Activated naive CD4-positive, alpha-beta T cell treated with anti-CD3 and anti-CD28 coated beads, Interleukin-2, amount 50 U/mL, for 24 hours (primary cell): ENCODE measurements at regions not wholly inside any gene's neighbourhood (a gene's known extent, or its start where the extent isn't known, plus 50 kb on each side); places are given as distances from the start of the nearest gene placed in this dataset.
"Not testable (repeated sequence)": the region's sequence is repeated elsewhere in the genome, so short reads cannot be mapped to it uniquely, and the experiment has no call there.

Source experiments
- H3K27ac Mint-ChIP-seq: one replicate; pipeline ENCODE4 v1.8.0; 2021; ENCODE audit warnings: mild to moderate bottlenecking, mixed read lengths
- H3K27me3 Mint-ChIP-seq: one replicate; pipeline ENCODE4 v1.8.0; 2021; ENCODE audit warnings: mixed read lengths
- H3K36me3 Mint-ChIP-seq: one replicate; pipeline ENCODE4 v1.8.0; 2021; ENCODE audit warnings: mixed read lengths
- H3K4me1 Mint-ChIP-seq: one replicate; pipeline ENCODE4 v1.8.0; 2021; ENCODE audit warnings: mixed read lengths
- H3K4me3 Mint-ChIP-seq: one replicate; pipeline ENCODE4 v1.8.0; 2021; ENCODE audit warnings: mild to moderate bottlenecking, mixed read lengths
- H3K9me3 Mint-ChIP-seq: one replicate; pipeline ENCODE4 v1.8.0; 2021; ENCODE audit warnings: mixed read lengths

DNA sequence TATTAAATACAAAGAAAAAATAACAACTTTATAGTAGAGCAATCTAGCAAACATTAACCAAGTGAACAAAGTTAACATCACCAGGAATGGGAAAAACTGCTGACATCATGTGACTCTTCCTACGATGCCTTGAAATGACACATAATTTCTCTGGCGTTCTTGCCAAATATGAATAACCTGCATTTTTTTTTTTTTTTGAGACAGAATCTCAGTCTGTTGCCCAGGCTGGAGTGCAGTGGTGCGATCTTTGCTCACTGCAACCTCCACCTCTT is 126.5 kb upstream of the VKORC1L1 start:
- no peak overlapping the region for H3K27ac Mint-ChIP-seq
- H3K36me3 Mint-ChIP-seq: peaks cover 3% of the 10 kb centered on the region
- H3K27me3 Mint-ChIP-seq: no peaks in the 10 kb centered on the region
- H3K4me1 Mint-ChIP-seq: peaks cover 10% of the 10 kb centered on the region
- H3K9me3 Mint-ChIP-seq: no peaks in the 10 kb centered on the region
- H3K4me3 Mint-ChIP-seq: no peak overlapping the region

DNA sequence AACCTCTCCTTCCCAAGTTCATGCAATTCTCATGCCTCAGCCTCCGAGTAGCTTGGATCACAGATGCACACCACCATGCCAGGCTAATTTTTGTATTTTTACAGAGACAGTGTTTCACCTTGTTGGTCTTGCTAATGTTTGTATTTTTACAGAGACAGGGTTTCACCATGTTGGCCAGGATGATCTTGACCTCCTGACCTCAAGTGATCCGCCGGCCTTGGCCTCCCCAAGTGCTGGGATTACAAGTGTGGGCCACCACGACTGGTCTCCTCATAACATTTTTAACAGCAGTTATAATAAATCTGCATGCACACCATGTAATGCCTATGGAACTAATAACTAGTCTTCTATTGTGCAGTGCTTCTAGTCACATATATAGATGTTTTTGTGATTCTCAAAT is 123.8 kb upstream of the VKORC1L1 start:
- Mint-ChIP-seq H3K36me3 (peaks cover 2% of the 10 kb centered on the region), H3K4me1 (peaks cover 23% of the 10 kb centered on the region), H3K9me3 (no peaks in the 10 kb centered on the region), H3K27ac (no peak overlapping the region), H3K4me3 (no peak overlapping the region), H3K27me3 (no peaks in the 10 kb centered on the region)

DNA sequence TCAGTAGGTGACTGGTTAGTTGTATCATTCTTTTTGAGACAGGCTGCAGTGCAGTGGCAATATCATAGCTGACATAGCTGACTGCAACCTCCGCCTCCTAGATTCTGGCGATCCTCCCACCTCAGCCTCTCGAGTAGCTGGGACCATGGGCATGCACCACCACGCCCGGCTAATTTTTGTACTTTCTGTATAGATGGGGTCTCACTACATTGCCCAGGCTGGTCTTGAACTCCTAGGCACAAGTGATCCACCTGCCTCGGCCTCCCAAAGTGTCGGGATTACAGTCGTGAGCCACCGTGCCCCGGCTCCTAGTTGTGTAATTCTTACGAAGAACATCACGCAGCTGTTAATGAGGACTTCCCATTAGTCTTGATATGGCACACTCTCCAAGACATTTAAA is 123.4 kb upstream of the VKORC1L1 start:
- H3K27ac Mint-ChIP-seq: no peak overlapping the region
- H3K9me3 Mint-ChIP-seq: no peaks in the 10 kb centered on the region
- peaks cover 27% of the 10 kb centered on the region for H3K4me1 Mint-ChIP-seq
- peaks cover 2% of the 10 kb centered on the region for H3K36me3 Mint-ChIP-seq
- H3K4me3 Mint-ChIP-seq: no peak overlapping the region
- H3K27me3 Mint-ChIP-seq: no peaks in the 10 kb centered on the region

- H3K9me3 Mint-ChIP-seq: no peaks in the 10 kb centered on the region
- peak overlapping the region; percentile 92 for H3K27ac Mint-ChIP-seq
- peak overlapping the region; percentile 100 for H3K4me3 Mint-ChIP-seq
- no peaks in the 10 kb centered on the region for H3K27me3 Mint-ChIP-seq
- H3K36me3 Mint-ChIP-seq: peaks cover 2% of the 10 kb centered on the region
- peaks cover 31% of the 10 kb centered on the region for H3K4me1 Mint-ChIP-seq
Measured at GRCh38 chr7:65750511-65751344, 122.1 kb upstream of the VKORC1L1 start.

GRCh38 chr7:65754070-65754469 is 118.8 kb upstream of the VKORC1L1 start:
- H3K27ac Mint-ChIP-seq, H3K9me3 Mint-ChIP-seq, H3K36me3 Mint-ChIP-seq, H3K27me3 Mint-ChIP-seq, H3K4me3 Mint-ChIP-seq: not testable (repeated sequence)
- H3K4me1 Mint-ChIP-seq: peaks cover 32% of the 10 kb centered on the region

- peaks cover 17% of the 10 kb centered on the region for H3K4me1 Mint-ChIP-seq
- H3K27ac Mint-ChIP-seq, H3K4me3 Mint-ChIP-seq, H3K9me3 Mint-ChIP-seq, H3K27me3 Mint-ChIP-seq: not testable (repeated sequence)
- peaks cover 13% of the 10 kb centered on the region for H3K36me3 Mint-ChIP-seq
Measured at GRCh38 chr7:65758991-65759390, 113.9 kb upstream of the VKORC1L1 start.

DNA sequence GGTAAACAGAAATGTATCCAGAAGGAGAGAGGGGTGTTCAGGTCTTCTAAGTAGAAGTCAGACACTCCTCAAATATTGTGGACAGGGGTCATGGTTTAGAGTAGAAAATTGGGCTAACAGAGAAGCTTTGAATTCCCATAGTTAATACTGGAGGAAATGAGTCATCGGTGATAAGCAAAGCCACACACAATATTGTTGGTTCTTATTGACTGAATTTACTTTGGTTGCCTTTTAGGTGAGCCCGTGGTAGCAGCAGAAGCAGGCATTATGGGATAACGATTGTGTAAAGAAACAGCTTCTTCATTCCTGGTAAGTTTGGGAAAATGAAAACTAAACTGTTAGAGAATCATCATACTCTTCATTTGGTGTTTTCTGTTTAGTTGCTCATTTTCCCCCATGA is 110.2 kb upstream of the VKORC1L1 start:
- H3K4me3 Mint-ChIP-seq, H3K9me3 Mint-ChIP-seq, H3K4me1 Mint-ChIP-seq, H3K27me3 Mint-ChIP-seq: not testable (repeated sequence)
- Mint-ChIP-seq H3K36me3 (peaks cover 11% of the 10 kb centered on the region), H3K27ac (peak overlapping the region; percentile 79)

GRCh38 chr7:65763114-65763513 is 109.8 kb upstream of the VKORC1L1 start:
- Mint-ChIP-seq H3K27ac (peak overlapping the region; percentile 79), H3K36me3 (peaks cover 11% of the 10 kb centered on the region), H3K4me1 (peaks cover 11% of the 10 kb centered on the region)
- H3K27me3 Mint-ChIP-seq, H3K4me3 Mint-ChIP-seq, H3K9me3 Mint-ChIP-seq: not testable (repeated sequence)

DNA sequence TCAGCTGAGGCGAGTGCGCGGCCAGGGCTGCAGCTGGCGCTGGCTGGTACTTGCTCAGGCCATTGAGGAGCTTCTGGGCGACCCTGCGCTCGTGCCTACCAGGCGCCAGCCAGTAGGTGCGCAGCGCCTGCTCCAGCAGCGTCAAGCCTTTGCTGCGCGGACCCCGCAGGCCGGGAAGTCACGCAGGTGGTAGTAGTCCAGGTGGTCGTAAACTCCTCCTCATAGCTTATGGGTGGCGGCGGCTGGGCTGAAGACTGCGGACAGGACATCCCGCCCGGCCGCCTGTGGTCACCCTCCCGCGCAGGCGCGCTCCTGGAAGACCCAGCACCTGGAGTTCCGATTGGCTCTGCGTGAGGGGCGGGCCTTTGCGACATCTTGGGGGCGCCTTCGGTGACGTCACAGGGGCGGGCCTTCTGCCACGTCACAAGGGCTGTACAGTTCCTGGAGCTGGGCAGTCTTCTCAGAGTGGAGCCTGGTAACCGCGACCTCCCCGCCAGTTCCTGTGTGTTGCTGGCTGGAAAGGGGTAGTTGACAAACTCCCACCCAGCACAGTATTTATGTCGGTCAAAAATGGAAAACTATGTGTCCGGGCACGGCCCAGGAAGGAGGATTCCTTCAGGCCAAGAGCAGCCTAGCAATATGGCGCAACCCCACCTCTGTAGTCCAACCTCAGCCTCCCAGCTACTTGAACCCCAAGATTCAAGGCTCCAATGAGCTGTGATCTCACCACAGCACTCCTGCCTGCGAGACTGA is 102.2 kb upstream of the VKORC1L1 start:
- H3K4me3 Mint-ChIP-seq: peak overlapping the region; percentile 91
- not testable (repeated sequence) for H3K27me3 Mint-ChIP-seq

GRCh38 chr7:65771226-65771569 is 101.7 kb upstream of the VKORC1L1 start:
- Mint-ChIP-seq H3K4me3 (peak overlapping the region; percentile 91), H3K4me1 (peaks cover 13% of the 10 kb centered on the region), H3K27ac (peak overlapping the region; percentile 86)
- not testable (repeated sequence) for H3K36me3 Mint-ChIP-seq, H3K9me3 Mint-ChIP-seq, H3K27me3 Mint-ChIP-seq

More for the DNA sequence above, 102.2 kb upstream of the VKORC1L1 start:
- not testable (repeated sequence) for H3K36me3 Mint-ChIP-seq, H3K9me3 Mint-ChIP-seq
- Mint-ChIP-seq H3K27ac (peak overlapping the region; percentile 86), H3K4me1 (peaks cover 13% of the 10 kb centered on the region)

- not testable (repeated sequence) for H3K9me3 Mint-ChIP-seq, H3K4me1 Mint-ChIP-seq, H3K27me3 Mint-ChIP-seq, H3K36me3 Mint-ChIP-seq, H3K4me3 Mint-ChIP-seq, H3K27ac Mint-ChIP-seq
Measured at GRCh38 chr7:65776677-65777076, 96.2 kb upstream of the VKORC1L1 start.

DNA sequence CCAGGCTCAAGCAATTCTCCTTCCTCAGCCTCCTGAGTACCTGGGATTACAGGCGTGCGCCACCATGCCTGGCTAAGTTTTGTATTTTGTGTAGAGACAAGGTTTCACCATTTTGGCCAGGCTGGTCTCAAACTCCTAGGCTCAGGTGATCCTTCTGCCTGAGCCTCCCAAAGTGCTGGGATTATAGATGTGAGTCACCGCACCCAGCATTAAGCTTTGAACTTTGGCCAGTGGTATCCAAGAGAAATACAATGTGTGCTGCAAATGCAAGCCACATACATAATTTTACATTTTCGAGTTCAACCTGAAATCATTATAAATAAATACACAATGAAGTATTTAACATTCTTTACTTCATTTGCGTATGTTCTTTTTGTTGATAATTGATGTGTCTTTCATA is 82.9 kb upstream of the VKORC1L1 start:
- not testable (repeated sequence) for H3K27me3 Mint-ChIP-seq, H3K4me3 Mint-ChIP-seq, H3K36me3 Mint-ChIP-seq, H3K27ac Mint-ChIP-seq, H3K4me1 Mint-ChIP-seq, H3K9me3 Mint-ChIP-seq

DNA sequence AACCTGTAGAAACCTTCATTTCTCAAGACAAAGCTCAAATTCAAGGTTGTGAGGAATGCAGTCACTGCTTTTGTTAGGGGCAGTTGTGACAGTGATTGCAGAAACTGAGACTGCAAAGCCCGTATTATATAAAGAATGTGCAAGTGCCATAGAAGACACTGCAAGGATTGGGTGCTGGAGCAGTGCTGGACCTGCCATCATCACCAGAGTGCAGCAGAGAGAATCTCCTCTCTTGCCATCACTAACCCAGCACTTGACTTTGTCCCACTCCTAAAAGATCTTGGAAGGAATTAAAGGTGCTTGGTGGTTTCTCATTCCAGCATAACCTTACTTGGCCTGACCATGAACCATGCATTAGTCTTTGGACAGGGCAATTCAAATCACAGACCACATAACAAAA is 81.1 kb upstream of the VKORC1L1 start:
- not testable (repeated sequence) for H3K4me3 Mint-ChIP-seq, H3K9me3 Mint-ChIP-seq, H3K27me3 Mint-ChIP-seq, H3K36me3 Mint-ChIP-seq, H3K4me1 Mint-ChIP-seq, H3K27ac Mint-ChIP-seq

DNA sequence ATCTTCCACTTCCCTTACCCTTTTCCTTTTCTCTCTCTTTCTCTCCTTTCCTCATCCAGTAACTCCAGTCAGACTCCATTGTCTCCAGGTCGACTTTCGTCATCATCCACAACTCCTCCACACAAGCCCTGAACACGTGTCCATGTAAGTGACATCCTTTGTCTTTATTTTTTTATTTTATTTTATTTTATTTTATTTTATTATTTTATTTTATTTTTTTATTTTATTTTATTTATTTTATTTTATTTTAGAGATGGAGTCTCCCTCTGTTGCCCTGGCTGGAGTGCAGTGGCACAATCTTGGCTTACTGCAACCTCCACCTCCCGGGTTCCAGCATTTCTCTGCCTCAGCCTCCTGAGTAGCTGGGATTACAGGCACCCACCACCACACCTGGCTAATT is 80.1 kb upstream of the VKORC1L1 start:
- not testable (repeated sequence) for H3K27me3 Mint-ChIP-seq, H3K9me3 Mint-ChIP-seq, H3K4me3 Mint-ChIP-seq, H3K4me1 Mint-ChIP-seq, H3K36me3 Mint-ChIP-seq, H3K27ac Mint-ChIP-seq

GRCh38 chr7:65794671-65795391 is 78.0 kb upstream of the VKORC1L1 start:
- H3K36me3 Mint-ChIP-seq, H3K4me3 Mint-ChIP-seq: not testable (repeated sequence)

DNA sequence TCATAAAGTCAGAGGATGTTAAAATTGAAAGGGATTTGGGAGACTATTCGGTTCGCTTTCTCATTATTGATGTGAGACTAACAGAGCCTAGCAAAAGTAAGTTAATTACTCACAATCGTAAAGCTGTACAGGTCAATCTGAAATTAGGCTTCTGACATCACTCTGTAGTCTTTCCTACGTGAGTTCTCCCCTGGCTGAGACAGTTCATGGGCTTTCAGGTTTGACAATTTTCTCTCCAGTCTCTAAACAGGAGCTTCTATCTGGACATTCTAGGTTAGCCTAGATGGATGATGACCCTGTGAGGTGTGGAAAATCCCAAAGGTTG is 77.5 kb upstream of the VKORC1L1 start:
- H3K36me3 Mint-ChIP-seq, H3K4me3 Mint-ChIP-seq, H3K27ac Mint-ChIP-seq, H3K27me3 Mint-ChIP-seq, H3K4me1 Mint-ChIP-seq, H3K9me3 Mint-ChIP-seq: not testable (repeated sequence)

More at GRCh38 chr7:65794671-65795391, 78.0 kb upstream of the VKORC1L1 start:
- H3K27ac Mint-ChIP-seq, H3K27me3 Mint-ChIP-seq, H3K9me3 Mint-ChIP-seq, H3K4me1 Mint-ChIP-seq: not testable (repeated sequence)
